EH (cell line): ENCODE measurements at regions not wholly inside any gene's neighbourhood (a gene's known extent, or its start where the extent isn't known, plus 50 kb on each side); places are given as distances from the start of the nearest gene placed in this dataset.

Experiments
- DNase-seq: peaks from one replicate; pipeline ENCODE4 v3.0.0-alpha.2; 2015; ENCODE audit warnings: low read depth

DNA sequence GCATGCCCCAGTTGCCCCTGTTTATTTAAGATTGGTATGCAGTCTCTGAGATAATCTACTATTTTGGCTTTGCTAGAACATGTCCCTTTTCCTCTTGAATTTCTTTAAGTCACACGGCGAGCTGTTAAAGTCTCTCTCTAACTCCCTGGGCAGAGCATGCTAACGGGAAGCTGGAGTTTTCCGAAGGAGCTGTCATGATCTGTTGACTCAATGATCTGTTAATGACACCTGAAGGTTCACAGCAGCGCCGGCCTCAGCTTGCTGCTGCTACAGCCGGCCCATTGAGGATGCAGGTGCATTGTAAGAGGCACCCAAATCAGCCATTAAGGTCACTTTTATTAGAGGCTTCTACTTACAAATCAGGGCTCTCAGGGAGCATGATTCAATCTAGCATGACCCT, 1203.4 kb downstream of the MAT2B start:
- no peak for DNase-seq

DNA sequence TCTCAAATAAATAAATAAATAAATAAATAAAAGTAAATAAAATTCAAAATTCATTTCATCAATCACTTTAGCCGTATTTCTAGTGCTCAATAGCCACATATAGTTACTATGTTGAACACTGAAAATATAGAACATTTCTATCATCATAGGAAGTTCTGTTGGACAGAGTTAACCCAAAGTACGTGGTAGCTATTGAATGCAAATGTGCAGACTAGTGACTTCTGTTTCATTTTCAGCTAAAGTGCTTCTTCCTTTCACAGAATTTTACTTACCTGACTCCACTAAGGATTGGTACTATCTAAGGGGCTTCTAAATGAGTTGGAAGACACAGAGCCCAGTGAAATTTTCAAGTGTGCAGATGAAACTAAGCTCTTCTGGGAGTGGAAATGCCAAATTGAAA, 1208.3 kb downstream of the MAT2B start:
- DNase-seq, result no peak

DNA sequence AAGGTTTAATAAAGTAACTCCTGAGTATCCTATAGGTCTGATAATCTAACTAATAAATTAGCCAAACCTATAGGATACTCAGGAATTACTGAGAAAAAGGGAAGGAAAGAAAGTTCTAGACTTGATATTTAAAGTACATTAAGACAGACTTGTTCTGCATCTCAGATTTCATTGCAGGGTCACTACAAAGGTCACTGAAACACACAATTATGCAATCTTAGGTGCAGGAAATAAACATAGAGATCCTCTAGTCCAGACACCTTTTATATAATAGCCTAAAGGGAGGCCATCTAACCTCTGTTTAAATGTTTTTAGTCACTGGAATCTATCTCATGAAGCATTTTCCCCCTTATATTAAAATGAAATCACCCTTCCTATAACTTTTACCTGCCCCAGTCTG, 1215.7 kb downstream of the MAT2B start:
- DNase-seq, result no peak

DNA sequence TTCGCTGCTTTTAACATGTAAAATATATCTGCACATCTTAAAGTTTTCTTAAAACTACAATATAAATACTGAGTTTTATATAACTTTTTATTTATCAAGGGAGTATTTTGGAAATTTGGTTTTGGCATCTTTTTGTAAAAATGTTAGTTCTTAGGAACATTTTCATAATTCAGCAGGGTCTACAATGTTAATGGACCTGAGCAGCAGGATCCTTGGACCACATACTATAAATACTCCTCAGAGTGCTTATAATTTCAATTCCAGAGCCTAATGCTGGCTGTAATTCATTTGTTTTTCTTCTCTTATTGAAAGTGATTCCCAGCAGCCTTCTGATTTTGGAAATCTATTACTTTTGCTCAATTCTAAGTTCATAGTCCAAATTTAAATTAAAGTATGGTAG, 1216.2 kb downstream of the MAT2B start:
- no peak for DNase-seq

DNA sequence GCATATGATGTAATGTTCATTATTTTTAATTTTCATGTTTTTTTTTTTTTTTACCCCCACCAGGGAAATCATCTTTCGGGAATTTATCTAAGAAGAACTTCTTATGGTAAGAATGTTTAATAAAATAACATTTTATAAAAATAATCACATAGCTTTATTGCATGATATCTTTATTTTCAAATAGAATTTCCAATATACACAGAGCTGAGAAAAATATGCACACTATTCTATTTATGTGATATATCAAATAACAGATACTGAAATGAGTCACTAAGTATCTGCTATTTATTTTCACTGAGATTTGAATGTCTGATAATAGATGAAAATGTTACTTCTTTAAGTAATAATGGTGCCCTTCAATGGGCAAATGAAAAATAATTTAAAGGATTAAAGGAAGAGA, 1217.3 kb downstream of the MAT2B start:
- DNase-seq, result no peak

DNA sequence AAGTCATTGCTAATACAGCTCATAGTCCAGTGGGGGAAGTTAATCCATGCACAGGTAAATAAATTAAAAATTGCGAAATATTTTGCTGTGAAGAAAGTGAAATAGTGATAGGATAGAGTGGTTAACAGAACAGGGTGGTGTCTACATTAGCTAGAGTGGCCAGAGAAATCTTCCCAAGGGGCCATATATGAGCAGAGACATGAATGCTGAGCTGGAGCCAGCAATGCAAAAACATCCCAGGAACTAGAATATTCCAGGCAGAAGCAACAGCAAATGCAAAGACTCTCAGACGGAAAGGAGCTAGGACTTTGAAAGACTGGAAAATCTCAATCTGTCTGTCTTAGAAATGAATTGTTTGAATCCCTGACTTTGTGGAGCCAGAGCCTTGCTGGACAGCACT, 1221.6 kb downstream of the MAT2B start:
- no peak for DNase-seq

DNA sequence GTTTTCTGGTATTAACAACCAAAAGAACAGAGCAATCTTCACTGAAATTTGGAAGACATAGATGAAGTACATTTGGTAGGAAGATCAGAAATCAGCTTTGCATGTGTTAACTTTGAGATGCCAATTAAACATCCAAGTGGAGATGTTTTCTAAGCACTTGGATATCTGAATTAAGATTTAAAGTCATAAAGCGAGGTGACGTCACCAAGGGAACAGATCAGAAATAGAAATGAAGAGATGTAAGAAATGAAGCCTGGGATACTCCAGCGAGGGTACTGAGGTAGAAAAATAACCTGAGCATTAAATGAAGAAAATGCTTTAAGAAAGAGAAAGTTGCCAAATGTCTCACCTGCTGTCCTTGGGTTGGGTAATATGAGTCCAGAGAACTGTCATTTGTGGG, 1223.3 kb downstream of the MAT2B start:
- no peak for DNase-seq

DNA sequence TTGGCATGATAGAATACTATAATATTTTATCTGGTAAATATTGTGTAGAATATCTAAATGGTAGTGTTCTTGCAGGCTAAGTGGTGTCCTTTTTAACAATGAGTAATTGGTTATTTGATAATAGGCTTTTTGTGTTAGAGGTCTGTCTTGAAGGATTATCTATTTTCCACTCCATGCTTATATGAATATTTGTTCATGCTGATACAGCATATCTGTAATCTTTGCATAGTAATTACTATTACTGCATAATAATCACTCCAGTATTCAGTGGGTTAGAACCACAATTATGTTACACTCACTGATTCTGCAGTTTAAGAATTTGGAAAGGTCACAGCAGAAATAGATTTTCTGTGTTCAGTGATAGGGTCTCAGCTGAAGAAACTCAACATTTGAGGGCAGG, 1229.9 kb downstream of the MAT2B start:
- no peak for DNase-seq

DNA sequence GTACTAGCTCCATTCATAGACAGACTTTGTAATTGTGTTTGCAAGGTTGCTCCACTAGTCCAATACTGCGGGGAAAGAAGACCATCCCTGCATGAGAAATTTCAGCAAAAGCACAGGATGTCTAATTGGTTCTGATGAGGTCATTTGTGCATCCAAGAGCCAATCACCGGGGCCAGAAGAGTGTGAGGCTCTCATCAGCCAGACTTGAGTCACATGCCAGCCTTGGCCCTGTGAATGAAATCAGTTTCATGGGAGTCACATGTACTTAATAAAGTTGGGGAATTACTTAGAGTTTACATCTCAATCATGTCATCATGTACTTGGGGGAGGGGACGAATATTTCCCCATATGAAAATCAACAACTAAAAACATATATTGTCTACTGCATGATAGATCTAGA, 1236.0 kb downstream of the MAT2B start:
- no peak for DNase-seq

DNA sequence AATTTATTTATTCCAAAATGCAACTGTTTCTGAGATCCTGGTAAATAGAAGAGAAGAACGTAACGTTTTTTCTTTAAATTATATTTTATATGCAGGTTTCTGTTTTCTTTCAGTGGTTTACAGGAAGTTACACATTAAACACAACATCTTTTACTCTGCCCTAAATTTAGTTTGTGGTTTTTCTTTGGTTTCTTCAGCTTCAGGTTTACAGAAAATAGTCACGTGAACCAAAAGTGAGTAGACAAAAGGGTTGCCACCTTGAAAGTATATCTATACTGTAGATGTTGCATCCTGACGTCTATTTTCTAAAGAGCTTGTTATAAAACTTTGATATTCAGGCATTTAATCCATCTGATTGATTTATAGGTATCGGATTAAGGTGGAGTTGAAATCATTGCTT, 1236.6 kb downstream of the MAT2B start:
- no peak for DNase-seq

DNA sequence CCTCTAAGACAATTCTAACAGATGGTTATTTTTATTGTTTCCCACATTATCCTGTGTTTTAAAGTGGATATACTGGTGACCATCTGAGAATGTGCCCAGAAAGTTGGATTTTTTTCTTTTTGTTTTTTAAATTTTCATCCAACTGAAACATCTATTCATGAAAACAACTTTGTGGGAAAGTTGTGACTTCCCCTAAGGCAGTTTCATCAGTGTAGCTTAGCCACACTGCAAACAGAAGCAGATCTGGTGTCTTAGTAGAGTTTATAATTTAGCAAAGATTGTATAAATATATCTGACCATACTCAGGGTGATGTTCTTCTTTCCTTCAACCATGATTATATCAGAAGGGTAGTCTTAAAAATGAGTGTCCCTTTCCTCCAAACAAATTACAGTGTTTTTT, 1241.3 kb downstream of the MAT2B start:
- no peak for DNase-seq

DNA sequence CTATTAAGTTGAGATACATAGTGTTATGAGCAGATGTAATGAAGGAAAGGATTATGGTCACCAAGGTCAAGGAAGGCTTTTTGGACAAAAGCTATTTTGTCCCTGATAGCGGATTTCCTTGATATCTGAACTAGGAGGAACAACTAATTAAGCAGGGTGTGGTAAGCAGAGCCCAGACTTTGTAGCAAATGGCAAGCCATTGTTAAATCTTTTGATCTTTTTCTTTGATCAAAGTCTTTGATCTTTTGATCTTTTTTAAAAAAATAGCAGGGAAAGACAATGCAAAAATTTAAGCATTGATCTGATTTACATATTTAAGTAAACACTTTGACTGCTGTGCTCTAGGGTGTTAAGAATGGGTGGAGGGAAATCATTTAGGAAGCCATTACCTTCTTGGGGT, 1242.0 kb downstream of the MAT2B start:
- no peak for DNase-seq

DNA sequence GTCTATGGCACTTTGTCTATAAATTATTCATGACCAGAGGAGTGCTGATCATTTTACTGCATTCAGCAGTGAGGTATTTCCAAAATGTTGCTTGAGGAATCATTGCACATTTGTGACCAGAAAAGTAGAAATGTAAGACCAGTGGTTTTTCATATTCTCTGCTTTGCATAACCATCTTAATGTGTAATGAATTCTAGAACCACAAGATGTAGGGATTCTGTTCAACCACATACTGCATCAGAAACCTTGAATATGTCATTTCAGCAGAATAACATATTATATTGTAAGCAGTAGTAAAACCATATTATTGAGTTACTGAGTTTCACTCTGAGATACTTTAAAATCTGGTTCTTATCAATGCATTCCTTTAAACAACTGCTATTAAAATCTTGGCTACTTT, 1243.4 kb downstream of the MAT2B start:
- no peak for DNase-seq

DNA sequence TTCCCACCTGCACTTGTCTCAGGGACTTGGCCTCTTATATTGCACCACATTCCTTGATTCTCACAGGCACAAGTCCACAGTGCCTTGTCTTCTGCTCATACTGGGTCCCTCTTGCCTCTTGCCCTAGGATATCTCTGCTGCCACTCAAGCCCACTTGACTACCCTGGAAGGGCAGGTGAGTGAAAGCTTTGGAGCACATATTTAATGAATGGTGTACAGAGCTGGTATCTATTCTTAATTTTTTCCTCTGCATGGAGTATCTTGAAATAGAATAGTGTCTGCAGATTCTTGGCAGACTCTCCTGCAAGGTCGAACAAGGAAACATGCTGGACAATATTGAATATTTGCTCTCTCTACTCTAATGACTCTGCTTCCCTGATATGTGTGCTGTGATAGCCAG, 1248.0 kb downstream of the MAT2B start:
- DNase-seq, result no peak

DNA sequence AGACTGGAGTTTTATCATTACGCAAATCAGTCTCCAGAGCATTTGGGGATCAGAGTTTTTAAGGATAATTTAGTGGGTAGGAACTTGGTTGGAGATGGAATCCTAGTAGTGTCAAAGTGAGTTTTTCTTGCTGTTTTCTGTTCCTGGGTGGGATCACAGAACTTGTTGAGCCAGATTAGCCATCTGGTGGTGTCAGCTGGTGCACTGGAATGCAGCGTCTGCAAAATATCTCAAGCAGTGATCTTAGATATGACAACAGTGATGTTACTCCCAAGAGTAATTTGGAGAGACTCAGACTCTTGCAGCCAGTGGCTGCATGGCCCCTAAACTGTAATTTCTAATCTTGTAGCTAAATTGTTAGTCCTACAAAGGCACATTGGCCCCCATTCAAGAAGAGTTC, 1257.8 kb downstream of the MAT2B start:
- no peak for DNase-seq

DNA sequence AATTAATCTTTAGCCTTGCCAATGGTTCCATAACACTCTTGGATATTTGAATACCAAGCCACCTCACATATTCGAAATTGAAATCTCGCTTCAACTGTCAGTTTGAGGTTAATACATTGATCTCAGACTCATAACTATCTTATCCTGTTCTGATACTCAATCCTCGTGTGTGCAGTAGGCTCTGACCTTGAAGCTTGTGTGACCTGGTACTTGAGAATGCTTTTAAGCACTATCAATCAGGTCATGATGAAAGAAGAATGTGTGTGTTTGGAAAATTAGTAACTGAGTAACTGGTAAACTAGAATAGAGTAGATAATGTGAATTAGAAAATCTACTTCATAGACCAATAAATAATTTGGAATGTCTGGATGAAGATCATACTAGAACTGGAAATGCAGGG, 1266.7 kb downstream of the MAT2B start:
- DNase-seq, result no peak

DNA sequence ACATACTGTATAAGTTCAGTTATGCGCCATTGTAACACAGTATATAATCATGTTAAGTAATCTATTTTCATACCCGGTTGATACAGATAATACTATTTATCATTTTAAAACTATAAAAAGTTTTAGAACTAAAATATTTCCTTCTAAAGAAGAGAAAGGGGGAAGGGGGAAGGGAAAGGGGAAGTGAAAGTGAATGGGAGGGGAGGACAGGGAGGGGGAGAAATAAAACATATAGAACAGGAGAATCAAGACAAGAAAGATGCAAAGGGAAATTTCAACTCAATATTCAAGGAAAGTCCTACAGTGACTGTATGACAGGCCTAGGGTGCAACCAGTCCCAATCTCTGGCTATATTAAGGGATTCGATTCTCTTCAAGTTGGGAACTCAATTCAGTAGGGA, 1278.8 kb downstream of the MAT2B start:
- DNase-seq, result no peak

DNA sequence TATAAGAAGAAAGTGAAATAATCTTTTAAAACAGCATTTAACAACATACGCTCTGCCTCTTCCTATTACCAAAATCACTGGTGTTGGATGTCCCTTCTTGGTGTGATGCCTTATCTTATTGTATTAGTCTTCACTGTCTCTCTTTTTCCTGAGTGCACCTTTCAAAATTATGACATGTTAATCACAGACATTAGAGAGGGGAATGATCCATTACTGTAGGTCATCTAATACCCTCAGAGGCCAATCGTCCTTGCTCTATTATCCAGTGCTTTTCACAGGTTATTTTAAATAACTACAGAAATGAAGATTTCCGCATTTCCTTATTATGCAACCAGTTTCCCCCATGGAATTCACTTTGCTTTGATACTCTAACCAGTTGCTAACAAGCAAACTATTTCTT, 1292.7 kb downstream of the MAT2B start:
- DNase-seq, result no peak

DNA sequence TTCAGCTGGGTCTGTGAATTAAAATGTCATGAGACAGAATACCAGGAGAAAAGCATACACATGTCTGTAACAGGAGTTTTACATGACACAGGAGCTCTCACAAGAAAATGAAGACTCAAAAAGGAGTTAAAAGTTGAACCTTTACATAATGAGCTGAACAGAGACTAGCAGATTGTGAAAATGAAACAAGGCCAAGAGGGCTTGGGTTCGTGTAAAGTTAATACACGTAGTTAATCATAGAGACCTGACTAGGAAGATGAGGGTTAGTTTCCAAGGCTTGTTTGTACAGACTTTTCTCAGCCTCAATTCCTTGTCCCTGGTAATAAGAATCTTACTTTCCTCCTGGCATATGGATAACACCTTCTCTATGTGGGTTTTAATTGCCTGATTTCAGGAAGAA, 1294.0 kb downstream of the MAT2B start:
- no peak for DNase-seq

DNA sequence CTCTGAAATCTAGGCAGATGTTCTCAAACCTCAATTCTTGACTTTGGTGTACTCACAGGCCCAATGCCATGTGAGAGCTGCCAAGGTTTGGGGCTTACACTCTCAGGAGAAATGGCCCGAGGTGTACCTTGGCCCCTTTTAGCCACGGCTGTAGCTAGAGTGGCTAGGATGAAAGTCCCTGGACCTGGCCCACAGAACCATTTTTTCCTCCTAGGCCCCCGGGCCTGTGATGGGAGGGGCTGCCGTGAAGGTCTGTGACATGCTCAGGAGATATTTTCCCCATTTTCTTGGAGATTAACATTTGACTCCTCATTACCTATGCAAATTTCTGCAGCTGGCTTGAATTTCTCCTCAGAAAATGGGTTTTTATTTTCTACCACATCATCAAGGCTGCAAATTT, 1296.5 kb downstream of the MAT2B start:
- DNase-seq, result no peak

DNA sequence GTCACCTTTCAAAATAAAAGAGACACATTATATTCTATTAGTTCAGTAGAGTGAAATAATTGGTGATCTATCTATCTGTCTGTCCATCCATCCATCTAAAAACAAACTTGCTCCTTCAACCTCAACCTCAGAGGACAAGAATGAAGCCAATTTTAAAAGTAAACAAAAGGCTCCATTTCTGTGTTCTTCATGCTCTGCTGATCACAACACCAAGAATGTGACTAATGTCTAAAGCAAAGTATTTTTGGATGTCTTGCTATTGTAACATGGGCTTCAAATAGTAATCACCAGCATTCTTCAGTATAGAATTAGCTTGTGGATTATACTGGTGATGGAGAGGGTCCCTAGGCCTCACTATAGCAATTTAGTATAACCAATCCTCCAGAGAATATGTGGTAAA, 1304.4 kb downstream of the MAT2B start:
- no peak for DNase-seq

DNA sequence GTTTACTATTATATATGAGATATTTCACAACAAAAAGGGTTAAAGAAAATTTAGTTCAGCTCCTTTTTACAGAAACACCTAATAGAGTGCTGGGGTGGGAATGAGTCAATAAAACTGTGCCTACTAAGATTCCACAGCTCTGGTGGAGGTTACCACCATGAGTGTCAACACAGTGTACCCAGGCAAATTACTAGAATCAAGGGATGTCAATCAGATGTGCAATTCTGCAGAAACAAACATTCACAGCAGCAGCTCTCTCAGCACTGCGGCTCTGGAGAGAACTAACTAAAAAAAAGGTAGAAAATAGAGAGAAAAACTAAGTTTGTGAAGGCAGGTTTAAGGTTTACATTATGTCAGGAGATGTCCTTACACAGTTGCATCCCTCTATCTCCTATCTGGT, 1313.0 kb downstream of the MAT2B start:
- no peak for DNase-seq

DNA sequence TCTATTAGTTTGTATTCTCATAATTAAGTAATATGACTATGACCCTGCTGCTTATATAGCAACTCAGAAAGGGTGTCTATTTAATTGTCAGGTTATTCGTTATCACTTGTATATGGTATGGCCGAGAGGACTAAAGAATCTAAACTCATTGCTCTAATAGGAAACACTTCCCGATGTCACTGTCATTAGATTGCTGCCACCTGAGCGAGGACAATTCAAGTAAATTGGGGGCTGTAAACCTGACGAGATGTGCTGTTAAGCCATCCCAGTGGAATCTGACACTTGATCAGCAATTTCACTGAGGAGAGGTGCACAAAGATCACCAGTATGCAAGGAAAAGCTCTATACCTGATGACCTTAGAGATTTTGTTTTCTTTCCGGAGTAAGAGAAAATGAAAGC, 1319.3 kb downstream of the MAT2B start:
- DNase-seq, result no peak

DNA sequence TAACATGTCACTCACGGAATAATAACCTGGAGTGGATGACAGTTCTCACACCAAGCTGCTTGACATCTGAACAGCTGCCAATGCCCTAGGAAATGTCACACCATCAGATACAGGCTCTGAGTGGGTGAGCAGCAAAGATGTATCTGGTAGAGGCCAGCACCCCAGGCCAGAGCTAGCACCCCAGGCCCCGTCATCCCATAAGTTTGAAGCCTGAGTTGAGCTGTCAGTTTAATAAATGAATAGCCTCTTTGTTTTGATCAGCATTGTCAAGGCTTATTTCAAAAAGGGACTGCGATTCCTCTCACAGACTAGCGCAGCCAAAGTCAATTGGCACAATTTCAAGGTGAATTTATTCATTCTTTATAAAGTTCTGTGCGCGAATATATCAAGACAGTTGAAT, 1327.1 kb downstream of the MAT2B start:
- DNase-seq, result no peak

DNA sequence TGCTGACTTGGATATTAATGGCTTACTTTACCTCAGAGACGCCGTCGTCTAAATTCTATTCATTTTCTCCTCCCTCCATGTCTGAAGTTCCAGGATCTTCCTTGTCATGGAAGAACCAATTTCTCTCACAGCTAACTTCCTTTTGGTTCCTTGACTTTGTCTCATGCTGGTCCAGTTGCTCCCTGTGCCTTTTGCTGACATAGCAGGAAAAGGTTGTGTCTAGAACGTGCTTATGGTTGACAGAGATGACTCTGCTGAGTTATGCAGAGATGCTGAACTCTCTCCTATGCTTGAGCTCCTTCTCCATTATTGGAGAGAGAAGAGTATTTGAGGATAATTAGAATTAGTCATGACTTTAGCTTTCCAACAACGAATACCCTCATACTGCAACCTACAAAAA, 1338.9 kb downstream of the MAT2B start:
- no peak for DNase-seq

DNA sequence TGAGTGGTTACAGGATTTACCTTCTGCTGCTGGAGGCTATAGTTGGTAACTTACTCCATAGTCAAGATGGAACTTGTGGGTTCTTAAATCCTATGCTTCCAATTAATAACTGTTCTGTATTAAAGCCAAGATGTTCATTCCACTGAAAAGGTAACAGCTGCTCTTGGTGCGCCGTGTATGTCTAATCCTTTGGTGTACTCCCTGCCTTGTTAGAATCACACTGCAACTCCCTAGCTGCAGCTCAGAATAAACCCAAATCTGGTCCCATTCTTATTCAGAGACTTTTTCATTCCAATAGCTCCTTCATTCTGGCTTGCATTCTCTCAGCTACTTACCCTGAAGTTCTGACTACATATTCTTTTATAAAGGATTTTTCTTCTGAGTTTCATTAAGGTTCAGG, 1355.5 kb downstream of the MAT2B start:
- no peak for DNase-seq
